Myocyte (in vitro differentiated cells): ENCODE measurements at regions not wholly inside any gene's neighbourhood (a gene's known extent, or its start where the extent isn't known, plus 50 kb on each side); places are given as distances from the start of the nearest gene placed in this dataset.

Experiments
- DNase-seq: peaks from one replicate; pipeline ENCODE4 v3.0.0-alpha.2; 2012; ENCODE audit warnings: low read depth

DNA sequence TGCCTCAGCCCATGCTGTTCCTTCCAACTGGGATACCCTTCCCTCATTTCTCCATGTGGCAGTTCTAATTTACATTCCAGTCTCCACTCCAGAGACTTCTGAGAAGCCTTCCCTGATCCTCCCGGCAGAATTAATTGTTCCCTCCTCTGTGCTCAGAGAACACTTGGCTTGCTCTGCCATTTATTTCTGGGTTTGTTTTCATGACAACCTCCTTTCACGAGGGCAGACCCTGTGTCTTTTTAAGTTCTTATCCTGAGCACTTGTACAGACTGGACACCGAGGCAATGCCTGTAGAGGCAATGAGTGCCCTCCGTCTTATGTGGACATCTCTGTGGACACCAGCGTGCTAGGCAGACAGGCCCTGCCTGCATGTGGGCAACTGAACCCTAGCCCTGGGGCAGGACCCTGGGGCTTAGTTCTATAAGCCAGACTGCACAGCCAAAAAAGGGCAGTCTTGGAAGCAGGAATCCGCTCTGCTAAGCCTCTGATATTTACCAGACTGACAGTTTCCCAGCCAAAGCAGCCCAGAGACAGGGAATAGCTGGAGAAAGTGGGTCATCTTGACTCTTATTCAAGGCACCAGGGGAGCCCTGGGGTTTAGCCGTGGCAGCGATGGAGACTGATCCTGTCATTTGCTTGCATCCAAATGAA is 474.0 kb downstream of the RPS24 start:
- DNase-seq, result no peak

DNA sequence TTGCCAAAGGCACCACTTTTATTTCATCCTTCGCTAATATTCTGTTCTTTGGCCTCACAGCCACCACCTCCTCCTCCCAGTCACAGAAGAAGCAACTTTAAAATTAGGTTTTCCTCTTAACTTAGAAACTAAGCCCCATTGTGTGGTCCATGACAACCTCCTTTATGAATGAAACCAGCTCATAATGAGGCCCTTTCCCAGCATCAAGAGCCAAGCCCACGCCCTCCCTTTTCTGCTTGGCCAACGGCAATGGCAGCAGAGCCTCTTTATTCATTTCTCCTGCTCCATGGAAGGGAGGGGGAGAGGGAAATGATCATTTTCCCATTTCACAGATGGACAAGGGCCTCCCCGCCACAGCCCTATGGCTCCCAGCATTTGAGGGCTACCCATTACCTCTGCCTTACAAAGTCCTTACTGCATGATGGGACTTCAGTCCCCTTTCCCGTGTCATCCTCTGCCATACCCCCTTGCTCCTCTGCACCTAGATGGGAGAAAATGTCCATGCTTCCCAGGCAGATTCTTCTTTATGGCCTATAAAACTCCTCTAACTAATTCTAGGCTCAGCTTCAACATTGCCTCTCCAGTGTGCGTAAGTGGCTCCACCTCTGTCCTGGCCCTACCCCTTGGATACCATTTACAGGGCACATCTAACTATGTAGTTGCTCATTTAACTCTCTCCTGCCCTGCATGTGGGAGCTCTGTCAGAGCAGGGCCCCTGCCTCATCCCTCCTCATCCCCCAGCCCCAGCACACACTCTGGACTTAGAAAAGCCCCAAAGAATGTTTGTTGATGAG is 475.5 kb downstream of the RPS24 start:
- no peak for DNase-seq

DNA sequence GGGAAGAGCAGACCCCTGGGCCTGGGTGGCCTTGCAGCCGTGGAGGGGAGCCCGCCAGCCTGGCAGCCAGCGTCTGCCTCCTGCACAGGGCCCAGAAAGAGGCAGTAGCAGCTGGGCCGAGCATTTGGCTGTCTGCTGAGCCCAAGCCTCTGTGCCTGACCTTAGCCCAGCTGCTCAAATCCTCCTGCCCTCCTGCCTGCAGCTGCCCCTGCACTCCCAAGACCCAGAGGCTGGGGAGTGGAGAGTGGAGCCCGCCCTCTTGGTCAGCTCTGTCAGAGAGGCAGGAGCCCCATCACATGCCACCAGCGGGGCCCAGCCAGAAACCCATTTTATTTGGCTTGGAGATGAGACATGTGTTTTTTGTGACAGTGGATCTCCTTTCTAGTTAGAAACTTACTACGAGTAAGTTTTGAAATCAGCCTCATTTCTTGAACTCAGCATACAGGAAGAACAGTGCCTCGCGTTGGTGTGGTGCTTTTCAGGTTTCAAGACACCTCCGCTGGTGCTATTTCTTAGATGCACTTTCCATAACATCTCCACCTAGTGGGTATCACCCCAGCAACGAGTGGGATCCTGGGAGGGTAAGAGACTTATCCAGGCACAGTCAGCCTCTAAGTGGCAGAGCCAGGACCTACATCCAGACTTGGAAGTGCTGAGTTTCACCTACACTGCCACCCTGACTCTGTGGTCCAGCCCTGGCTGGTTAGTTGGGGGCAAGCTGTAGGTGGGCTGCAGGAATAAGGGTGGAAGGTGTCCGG is 477.1 kb downstream of the RPS24 start:
- peak; percentile 90 for DNase-seq

DNA sequence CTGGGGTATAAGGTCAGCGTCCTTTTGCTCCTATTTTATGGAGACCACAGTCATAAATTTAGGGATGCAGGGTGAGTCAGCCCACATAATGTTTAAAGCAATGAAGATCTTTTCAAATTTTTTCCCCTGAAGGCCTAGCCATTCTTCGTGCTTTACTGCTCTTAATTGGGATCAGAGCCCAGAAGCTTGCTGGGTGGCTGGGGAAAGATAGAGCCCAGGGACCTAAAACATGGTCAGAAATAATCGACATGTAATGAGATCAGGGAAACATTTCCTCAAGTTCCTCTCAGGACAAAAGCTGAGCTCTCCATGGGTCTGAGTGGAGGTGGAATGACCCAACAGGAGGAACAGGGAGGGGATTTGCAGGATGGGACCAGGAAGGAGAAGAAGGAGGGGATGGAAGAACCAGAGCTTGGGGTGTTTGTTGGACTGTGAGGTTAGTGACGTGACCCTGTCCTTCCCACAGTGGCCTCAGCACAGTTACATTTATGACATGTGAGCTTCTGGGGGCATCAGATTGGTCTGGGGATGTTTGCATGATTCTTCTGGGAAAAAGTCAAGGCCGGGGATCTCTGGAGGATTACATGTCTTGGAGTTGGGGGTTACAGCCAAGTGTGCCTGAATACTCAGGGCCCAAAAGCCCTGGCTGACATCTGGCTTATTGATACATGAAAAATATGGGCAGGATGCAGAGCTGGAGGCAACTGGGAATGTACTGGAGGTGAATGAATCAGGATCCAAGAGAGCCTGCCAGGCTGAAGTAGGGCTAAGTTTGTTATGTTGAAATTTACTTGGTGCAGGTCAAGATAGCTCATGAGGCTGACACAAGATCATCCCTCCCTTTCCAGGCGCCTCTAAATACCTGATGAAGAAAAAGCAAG is 477.9 kb downstream of the RPS24 start:
- no peak for DNase-seq

DNA sequence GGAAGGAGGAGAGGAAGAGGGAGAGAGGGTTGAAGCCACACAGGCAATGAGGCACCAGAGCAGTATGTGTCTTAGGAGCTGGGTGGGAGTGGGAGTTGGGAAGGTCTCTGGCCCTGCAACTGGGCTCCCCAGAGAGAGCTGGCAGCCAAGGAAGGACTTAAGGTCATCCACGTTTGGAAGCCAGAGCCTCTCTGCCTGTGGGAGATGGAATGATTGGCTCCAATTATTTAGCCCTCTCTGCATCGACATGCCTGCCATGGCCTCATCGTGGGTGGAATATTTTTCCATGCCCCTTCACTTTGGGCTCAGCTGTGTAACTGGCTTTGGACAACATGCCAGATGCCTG is 478.5 kb downstream of the RPS24 start:
- peak; percentile 22 for DNase-seq

DNA sequence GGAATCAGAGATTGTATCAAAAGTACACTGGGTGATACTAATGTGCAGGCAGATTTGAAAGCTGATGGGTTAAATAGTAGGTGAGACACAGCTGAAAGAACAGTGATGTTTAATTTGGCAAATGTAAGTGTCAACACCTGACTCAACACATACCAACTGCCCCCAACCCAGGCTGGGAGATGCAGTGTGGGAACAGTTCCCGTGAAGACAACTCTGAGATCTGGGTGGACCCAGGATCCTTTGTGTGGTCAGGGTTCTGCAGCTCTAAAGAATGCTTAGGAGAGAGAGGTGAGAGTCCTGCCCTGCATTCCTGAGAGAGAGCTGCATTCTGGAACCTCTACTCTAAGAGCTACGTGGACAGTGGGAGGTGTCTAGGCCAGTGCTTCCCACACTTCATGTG is 479.7 kb downstream of the RPS24 start:
- peak; percentile 25 for DNase-seq

DNA sequence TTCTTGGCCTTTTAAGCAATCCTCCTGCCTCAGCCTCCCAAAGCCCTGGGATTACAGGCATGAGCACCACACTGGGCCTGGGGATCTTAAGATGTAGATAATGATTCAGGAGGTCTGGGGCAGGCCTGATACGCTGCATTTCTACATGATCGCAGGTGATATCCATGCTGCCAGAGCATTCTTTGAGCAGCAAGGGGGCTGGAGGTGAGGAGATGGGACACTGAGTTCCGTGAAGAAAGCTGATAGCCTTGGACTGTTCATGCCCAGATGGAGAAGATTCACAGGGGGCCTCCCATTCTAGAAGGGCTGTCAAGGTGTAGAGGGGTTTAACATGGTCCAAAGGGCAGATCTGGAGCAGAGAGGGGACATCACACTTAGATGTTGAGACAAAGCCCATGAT is 480.3 kb downstream of the RPS24 start:
- DNase-seq, result no peak

DNA sequence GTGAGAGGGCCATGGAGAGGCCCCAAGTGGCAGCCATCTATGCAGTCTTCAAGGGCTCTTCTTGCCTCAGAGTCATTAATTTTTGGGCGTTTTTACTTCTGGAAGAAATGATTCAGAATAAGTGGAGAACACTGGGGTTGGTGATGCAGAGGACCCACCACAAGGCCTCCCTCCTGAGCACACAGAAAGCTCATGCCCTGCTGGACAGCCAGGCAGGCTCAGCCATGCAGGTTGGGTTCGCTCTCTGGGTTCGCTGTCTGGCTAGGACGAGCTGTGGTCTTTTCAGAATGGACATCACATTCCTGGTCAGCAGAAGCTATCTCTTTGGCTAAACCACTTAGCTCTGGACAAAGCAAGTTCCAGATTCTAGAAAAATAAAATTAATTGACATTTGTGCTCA is 480.8 kb downstream of the RPS24 start:
- DNase-seq, result peak; percentile 25

DNA sequence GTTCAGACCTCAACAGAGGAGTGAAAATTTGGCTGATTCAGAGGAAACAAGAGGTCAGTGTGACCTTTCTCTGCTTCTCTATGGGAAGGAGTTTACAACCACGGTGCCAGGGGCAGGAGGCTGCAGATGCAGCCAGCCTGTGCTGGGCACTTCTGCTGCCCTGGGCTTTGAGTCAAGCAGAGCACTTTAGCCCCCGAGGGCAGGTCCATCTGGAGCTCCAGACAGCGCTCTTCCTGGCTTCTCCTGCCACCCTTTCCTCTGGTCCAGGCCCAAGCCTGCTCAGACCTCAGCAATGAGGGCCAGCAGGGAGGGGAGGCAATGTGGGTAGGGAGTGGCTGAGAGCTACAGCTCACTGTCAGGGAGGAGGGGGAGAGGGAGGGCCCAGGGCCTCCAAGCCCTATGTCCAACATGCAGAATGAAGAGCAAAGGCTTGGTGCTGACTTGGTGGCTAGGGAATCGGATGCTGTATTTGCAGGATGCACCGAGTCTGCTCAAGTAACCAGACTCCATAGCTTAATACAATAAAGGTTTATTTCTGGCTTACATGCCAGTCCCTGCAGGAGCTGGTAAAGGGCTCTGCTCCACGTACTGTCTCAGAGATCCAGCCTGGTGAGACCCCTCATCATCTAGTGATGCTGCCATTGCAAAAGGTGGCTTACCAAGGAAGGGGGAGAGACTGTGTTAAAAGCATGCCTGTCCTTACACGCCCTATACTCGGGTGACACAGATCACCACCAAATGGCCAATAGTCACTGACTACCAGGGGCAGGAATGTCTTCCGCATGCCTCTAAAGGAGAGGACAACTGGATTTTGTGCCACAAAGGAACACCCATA is 481.6 kb downstream of the RPS24 start:
- peak; percentile 93 for DNase-seq

DNA sequence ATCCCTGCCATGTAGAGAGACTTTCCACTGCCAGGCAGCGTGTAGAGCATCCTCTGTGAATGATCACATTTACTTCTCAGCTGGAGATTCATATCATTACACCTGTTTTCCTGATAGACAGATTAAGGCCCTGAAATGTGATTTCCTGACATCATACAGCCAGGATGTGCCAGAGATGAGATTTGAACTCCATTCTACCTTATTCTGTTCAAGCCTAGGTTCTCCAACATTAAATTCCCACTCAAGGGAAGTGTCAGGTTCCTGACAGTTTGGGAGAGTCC is 482.1 kb downstream of the RPS24 start:
- DNase-seq, result no peak

DNA sequence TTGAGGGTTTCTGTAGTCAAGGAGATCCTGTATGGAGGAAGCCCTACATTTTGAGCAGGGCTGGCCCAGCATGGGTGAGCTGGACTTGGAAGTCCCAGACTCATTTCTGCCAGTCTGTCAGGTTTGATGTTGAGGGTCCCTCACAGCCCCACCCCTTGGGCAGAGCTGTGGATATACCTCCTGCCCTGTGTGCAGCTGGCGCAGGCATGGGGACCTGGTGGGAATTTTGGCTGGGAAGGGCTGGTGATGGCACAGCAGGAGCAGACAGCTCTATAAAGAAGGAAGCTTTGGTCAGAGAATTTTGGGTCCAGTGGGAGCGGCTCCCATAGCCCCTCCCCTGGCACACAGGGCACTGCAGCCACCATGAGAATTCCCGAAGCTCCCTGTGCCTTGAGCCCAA is 482.6 kb downstream of the RPS24 start:
- DNase-seq, result no peak

DNA sequence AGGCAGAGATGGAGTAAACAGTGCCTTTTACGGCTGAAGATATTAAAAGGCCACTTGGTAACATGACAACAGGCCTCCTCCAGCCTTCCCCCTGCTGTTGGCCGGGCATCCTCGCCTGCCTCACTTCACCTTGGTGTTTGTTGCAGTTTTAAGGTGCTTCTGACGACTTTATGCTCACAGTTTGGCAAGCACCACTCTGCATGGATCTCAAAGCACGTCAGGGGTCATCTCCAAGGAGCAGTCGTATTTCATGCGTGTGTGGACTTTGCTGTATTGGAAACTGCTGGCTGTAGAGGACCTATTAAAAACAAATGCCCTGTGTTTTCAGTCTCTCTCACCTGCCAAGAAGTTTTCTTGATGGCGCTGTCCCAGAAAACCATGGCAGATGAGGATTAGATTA is 483.1 kb downstream of the RPS24 start:
- no peak for DNase-seq

DNA sequence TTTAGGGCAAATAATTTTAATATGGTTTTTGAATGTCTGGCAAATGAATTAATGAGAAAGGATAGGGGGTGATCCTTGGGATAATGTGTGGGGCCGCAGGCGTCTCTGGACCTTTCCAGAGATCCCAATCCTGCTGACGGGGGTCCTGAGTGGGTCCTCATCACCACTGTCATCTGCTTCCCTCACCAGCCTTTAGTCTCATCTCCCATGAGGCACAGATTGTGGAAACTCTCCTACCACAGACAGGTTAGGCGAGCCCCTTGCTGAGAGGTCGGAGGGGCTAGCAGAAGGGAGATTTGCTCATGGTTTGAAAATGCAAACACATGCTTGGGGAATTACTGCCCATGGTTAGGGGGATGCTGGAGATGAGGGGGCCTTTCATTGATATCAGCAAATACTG is 484.6 kb downstream of the RPS24 start:
- DNase-seq, result no peak

DNA sequence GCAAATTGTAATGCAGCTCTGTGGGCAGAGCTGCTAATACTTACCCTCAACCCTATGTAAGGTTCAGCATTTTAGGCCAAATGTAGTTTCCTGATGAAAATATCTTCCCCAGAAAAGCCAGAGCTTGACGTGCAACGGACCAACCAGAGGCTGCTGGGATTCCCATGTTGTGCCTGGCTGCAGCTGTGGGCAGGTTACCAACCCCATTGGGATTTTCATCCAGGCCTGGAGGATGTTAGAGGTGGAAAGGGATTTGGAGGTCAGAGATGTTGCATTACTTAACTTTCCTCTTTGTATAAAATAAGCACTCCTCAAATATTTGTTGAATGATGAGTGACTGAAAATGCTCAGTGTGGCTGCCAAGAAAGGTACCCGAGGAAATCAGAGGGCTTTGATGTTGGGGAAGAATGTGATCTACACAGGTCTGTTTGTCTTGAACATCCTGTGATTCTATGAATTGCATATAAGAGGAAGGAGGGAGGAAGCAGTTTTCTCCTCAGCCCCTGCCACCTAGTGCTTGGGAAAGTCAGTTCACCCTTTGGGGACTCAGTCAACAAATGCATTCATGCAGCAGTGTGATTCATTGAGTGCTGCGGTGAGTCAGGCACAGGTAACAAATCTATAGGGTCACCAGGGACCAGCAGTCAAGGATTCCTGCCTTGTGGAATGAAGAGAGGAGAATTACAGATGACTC is 487.2 kb downstream of the RPS24 start:
- no peak for DNase-seq

DNA sequence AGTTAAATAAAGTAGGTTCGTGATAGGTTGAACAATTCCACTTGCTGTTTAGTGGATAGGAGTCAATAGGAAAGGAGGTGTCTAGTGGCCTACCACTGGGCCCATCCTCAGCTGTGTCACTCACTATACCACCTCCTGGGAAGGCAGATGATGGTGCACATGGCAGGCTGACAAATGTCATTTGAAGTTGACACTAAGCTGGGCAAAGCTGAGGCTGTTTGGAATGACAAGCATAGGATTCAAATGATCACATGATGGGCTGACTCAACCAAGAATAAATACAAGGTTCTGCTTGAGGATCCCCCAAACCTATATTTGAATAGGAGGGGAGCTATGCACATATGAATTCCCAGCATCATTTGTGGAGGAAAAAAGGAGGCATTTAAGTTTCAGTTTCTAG is 489.8 kb downstream of the RPS24 start:
- DNase-seq, result no peak

DNA sequence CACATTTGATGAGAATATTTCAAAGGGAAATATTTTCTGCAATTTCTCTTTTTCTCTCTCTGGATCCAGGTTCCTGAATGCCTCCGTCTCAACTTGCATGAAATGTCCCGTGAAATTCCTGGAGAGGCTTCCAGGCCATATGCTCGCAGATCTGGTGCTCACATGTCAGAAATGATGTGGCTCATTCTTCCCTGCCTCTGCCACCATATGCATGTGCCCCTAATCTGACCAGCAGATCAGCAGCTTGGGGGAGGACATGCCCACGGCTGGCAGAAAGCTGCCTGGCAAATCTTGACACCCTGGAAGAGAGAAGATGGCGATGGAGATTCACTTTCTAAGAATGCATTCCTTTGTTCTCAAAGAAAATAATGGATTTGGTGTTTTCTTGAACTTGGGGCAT is 490.7 kb downstream of the RPS24 start:
- DNase-seq, result no peak

DNA sequence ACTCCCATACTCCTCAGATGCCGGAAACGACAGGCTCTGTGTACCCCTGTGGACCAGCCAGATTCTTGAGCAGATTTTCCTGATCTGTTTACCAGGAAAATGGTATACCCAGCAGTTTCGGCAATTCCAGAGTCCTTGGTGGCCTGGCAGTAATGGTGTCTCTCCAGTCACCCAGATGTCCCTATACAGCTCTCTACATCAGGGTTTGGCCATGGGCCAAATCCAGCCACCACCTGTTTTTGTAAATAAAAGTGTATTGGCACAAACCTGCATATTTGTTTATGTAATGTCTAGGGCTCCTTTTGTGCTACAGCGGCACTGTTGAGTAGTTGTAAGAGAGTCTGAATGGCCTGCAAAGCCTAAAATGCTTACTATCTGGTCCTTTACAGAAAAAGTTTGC is 491.3 kb downstream of the RPS24 start:
- no peak for DNase-seq

DNA sequence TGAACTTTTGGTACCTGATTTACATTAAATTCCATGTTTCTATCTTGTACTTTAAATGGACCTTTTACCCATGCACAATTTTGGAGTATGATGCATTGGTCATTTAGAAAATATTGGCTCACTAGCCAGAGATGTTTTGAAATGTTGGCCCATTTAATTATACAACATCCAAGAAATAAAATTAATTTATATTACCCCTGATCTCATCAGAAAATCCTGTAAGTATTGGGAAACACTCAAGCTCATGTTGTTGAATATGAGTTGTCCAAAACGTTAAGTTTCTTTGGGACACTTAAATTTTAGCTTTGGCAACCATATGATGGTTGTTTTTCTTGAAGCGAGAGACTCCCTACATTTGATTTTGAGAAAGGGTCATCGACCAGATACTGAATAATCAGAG is 492.7 kb downstream of the RPS24 start:
- no peak for DNase-seq

DNA sequence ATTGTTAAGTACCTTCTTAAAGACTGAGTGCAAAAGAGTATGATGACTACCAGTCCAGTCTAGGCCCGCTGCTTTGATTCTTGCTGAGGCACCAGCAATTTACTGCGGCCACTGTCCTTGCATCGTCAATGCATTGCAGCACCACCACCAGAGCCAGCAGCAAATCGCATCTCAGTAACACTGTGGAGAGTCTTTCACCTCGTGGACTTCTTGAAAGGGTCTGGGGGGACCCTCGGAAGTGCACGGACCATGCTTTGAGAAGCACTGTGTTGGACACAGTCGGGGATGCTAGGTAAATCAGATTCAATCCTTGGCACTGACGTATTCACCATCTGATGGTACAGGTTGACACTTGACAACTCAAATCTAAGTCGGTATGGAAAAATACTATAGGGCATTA is 493.6 kb downstream of the RPS24 start:
- DNase-seq, result no peak

DNA sequence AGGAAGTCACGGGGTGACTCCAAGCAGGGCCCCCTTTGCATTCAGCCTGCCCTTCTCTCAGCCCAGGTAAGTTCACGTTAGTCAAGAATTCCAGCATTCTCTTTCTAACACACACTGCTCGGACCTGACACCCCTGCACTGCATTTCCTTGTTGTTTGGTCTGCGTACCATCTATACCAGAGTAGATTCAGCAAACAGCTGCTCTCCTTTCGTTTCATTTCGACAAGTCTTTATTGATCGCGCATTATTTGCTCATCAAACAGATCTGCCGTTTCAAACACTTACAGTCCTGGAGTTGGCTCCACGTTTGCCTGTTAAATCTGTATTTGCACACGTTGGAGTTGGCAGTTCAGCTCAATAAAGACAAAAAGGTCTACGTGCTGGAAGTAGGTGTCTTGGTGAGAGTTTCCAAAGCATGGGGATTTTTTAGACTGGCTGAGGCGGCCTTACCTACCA is 495.1 kb downstream of the RPS24 start:
- no peak for DNase-seq
